ENCODE measurements at regions not wholly inside any gene's neighbourhood (a gene's known extent, or its start where the extent isn't known, plus 50 kb on each side); places are given as distances from the start of the nearest gene placed in this dataset.

DNA sequence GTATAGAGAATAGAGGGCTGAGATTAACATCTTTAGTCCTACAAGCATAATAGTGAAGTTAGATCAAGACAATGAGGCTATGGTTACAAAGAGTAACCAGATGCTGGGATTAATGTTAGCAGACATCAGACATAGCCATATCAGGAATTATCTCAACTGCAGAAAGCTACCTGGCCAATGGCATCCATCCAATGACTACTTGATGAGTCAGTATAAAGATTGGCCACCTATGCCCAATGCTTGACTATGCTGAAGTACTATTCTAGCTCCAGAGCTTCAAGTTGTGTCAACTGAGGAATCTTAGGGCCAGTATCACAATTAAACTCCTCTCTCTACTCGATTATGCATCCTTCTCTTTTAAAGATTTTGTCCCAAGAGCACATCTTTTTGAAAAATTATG lies 541.4 kb downstream of the PRELID2 start:
- TF ChIP-seq, protein P1, sequence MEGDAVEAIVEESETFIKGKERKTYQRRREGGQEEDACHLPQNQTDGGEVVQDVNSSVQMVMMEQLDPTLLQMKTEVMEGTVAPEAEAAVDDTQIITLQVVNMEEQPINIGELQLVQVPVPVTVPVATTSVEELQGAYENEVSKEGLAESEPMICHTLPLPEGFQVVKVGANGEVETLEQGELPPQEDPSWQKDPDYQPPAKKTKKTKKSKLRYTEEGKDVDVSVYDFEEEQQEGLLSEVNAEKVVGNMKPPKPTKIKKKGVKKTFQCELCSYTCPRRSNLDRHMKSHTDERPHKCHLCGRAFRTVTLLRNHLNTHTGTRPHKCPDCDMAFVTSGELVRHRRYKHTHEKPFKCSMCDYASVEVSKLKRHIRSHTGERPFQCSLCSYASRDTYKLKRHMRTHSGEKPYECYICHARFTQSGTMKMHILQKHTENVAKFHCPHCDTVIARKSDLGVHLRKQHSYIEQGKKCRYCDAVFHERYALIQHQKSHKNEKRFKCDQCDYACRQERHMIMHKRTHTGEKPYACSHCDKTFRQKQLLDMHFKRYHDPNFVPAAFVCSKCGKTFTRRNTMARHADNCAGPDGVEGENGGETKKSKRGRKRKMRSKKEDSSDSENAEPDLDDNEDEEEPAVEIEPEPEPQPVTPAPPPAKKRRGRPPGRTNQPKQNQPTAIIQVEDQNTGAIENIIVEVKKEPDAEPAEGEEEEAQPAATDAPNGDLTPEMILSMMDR (IDR thresholded peaks at IDR 0.05; ENCODE audit: insufficient read depth, low read depth, low read length) = no peak
- TF ChIP-seq EZH2 (IDR thresholded peaks at IDR 0.05; ENCODE audit: insufficient read depth, low read length) = no peak

Data from astrocyte (in vitro differentiated cells and primary cell).